GM19240 (cell line): ENCODE measurements at regions not wholly inside any gene's neighbourhood (a gene's known extent, or its start where the extent isn't known, plus 50 kb on each side); places are given as distances from the start of the nearest gene placed in this dataset.

Source experiments
- DNase-seq: peaks from one replicate; pipeline ENCODE4 v3.0.0; 2011; ENCODE audit warnings: low spot score; ENCODE audit not compliant: insufficient read length

- no peak for DNase-seq
These were observed 600.2 kb downstream of the NYAP2 start for GRCh38 chr2:225999692-226000091.

- no peak for DNase-seq
These were observed 599.1 kb downstream of the NYAP2 start for GRCh38 chr2:225998653-225999052.

- DNase-seq = no peak
These were observed 598.6 kb downstream of the NYAP2 start for GRCh38 chr2:225998116-225998515.

GRCh38 chr2:225996462-225996828 is 596.9 kb downstream of the NYAP2 start:
- DNase-seq = no peak

- DNase-seq = no peak
These were observed 596.4 kb downstream of the NYAP2 start for GRCh38 chr2:225995796-225996461.

GRCh38 chr2:225994748-225995405 is 595.4 kb downstream of the NYAP2 start:
- no peak for DNase-seq

GRCh38 chr2:225993430-225993829 is 593.9 kb downstream of the NYAP2 start:
- no peak for DNase-seq

GRCh38 chr2:225989809-225990208 is 590.3 kb downstream of the NYAP2 start:
- DNase-seq = no peak

- DNase-seq = no peak
These were observed 580.9 kb downstream of the NYAP2 start for GRCh38 chr2:225980372-225980771.

GRCh38 chr2:225971433-225971832 is 571.9 kb downstream of the NYAP2 start:
- no peak for DNase-seq

- DNase-seq = no peak
These were observed 549.4 kb downstream of the NYAP2 start for GRCh38 chr2:225948903-225949302.

GRCh38 chr2:225938991-225939390 is 539.5 kb downstream of the NYAP2 start:
- no peak for DNase-seq

GRCh38 chr2:225937625-225938187 is 538.2 kb downstream of the NYAP2 start:
- no peak for DNase-seq

- DNase-seq = no peak
These were observed 533.4 kb downstream of the NYAP2 start for GRCh38 chr2:225932811-225933413.

- no peak for DNase-seq
These were observed 531.2 kb downstream of the NYAP2 start for GRCh38 chr2:225930687-225931086.

GRCh38 chr2:225920621-225921220 is 521.2 kb downstream of the NYAP2 start:
- DNase-seq = no peak

GRCh38 chr2:225916692-225917091 is 517.2 kb downstream of the NYAP2 start:
- no peak for DNase-seq

GRCh38 chr2:225911019-225911418 is 511.5 kb downstream of the NYAP2 start:
- no peak for DNase-seq

- DNase-seq = no peak
These were observed 495.6 kb downstream of the NYAP2 start for GRCh38 chr2:225895126-225895525.

GRCh38 chr2:225894236-225894980 is 494.9 kb downstream of the NYAP2 start:
- DNase-seq = no peak

- DNase-seq = no peak
These were observed 493.6 kb downstream of the NYAP2 start for GRCh38 chr2:225893151-225893550.
